ENCODE measurements at regions not wholly inside any gene's neighbourhood (a gene's known extent, or its start where the extent isn't known, plus 50 kb on each side); places are given as distances from the start of the nearest gene placed in this dataset.

- H3K14ac ChIP-seq (replicated peaks; ENCODE audit: low read depth, low read length) = no peak overlapping the region
- intact Hi-C loops (cut with micrococcal nuclease) (no loop called here), in situ Hi-C loops (cut with MboI; ENCODE audit: low sequenced_read_pairs) (no loop called here), dilution Hi-C loops (cut with HindIII; ENCODE audit: low sequenced_read_pairs, unreplicated experiment) (no loop called here)
- H4K20me1 ChIP-seq (ENCODE audit: insufficient read depth, low read length) = no peaks in the 10 kb centered on the region
- H3K79me1 ChIP-seq (ENCODE audit: low read depth in 1 of 2, low read length in 2 of 2) = no peaks in the 10 kb centered on the region
- H3K4ac ChIP-seq (ENCODE audit: low read depth, low read length) = no peak overlapping the region
- no peaks in the 10 kb centered on the region for H3K4me1 ChIP-seq (ENCODE audit: control insufficient read depth, insufficient read depth, low read length)
- no peaks in the 10 kb centered on the region for H3K9me1 ChIP-seq (ENCODE audit: insufficient read depth, low read length)
- no peak overlapping the region for H2AK5ac ChIP-seq (ENCODE audit: low read depth, low read length)
- peaks cover 7% of the 10 kb centered on the region for H3K9me3 ChIP-seq (ENCODE audit: control insufficient read depth, insufficient read depth, low read length)
- no peaks in the 10 kb centered on the region for H3K36me3 ChIP-seq (ENCODE audit: control insufficient read depth, insufficient read depth, low read length)
- no peaks in the 10 kb centered on the region for H3K27me3 ChIP-seq (ENCODE audit: control insufficient read depth, insufficient read depth, low read length)
- H3K23ac ChIP-seq (ENCODE audit: low read depth, low read length) = no peak overlapping the region
- no peak overlapping the region for H2BK20ac ChIP-seq (ENCODE audit: low read depth, low read length)
- H2AK9ac ChIP-seq (replicated peaks; ENCODE audit: low read depth, low read length, poor library complexity) = no peak overlapping the region
- no peak for ATAC-seq (ENCODE audit: low read depth)
- ChIA-PET POLR2A (ENCODE audit: unreplicated experiment) (no interaction called here), CTCF (no interaction called here)
- H3K56ac ChIP-seq (ENCODE audit: extremely low read depth, insufficient read depth, low read length) = no peak overlapping the region
- no peak overlapping the region for H3K27ac ChIP-seq (ENCODE audit: insufficient read depth, low read length)
- H4K8ac ChIP-seq (ENCODE audit: low read depth in 2 of 2, low read length in 2 of 2) = no peak overlapping the region
- BruUV-seq (replicated peaks) = no TSS peak
- no peak overlapping the region for H2BK5ac ChIP-seq (ENCODE audit: low read depth, low read length, poor library complexity, severe bottlenecking)
- no CpG with 5 or more reads among the region's 2 CpGs for WGBS, 2 experiments (ENCODE audit: extremely low coverage in 2 of 2, insufficient read length in 1 of 2)
- no peak overlapping the region for H2BK120ac ChIP-seq (ENCODE audit: low read depth, low read length)
- no peak overlapping the region for H2AFZ ChIP-seq (replicated peaks; ENCODE audit: low read length, poor library complexity)
- H3K18ac ChIP-seq (ENCODE audit: low read depth, low read length) = no peak overlapping the region
- no peak for DNase-seq
- H4K91ac ChIP-seq (ENCODE audit: insufficient read depth, low read depth, low read length) = no peak overlapping the region
- TF ChIP-seq NFE2L2 (IDR thresholded peaks at IDR 0.05; ENCODE audit: low read depth, low read length) (no peak), USF2 (IDR thresholded peaks at IDR 0.05; ENCODE audit: low read depth, low read length) (no peak), MXI1 (IDR thresholded peaks at IDR 0.05; ENCODE audit: borderline replicate concordance, low read depth, low read length) (no peak), FOS (IDR thresholded peaks at IDR 0.05; ENCODE audit: low read depth, low read length) (no peak), SMC3 (IDR thresholded peaks at IDR 0.05; ENCODE audit: low read depth, low read length) (no peak), RCOR1 (IDR thresholded peaks at IDR 0.05; ENCODE audit: insufficient replicate concordance, low read length) (no peak)
- no peak overlapping the region for H3K9ac ChIP-seq (ENCODE audit: low read depth, low read length)
- H3K4me3 ChIP-seq (ENCODE audit: insufficient read depth, low read depth, low read length) = no peak overlapping the region
- no peak overlapping the region for H3K4me2 ChIP-seq (ENCODE audit: low read depth, low read length)
- no peak overlapping the region for H4K5ac ChIP-seq (ENCODE audit: low read depth, low read length)
- no peak overlapping the region for H2BK15ac ChIP-seq (ENCODE audit: low read depth, low read length)
These were observed 415.4 kb upstream of the PCDH20 start for GRCh38 chr13:61831026-61831425.
